ENCODE measurements at regions not wholly inside any gene's neighbourhood (a gene's known extent, or its start where the extent isn't known, plus 50 kb on each side); places are given as distances from the start of the nearest gene placed in this dataset.
"Not testable (repeated sequence)": the region's sequence is repeated elsewhere in the genome, so short reads cannot be mapped to it uniquely, and the experiment has no call there.

- H3K36me3 ChIP-seq (ENCODE audit: insufficient read depth, low read length): no peaks in the 10 kb centered on the region
- no peak for TF ChIP-seq MXI1 (conservative IDR thresholded peaks at IDR 0.05; ENCODE audit: poor library complexity, severe bottlenecking)
- TF ChIP-seq EP300 (conservative IDR thresholded peaks at IDR 0.05; ENCODE audit: poor library complexity, severe bottlenecking): no peak
- TF ChIP-seq TAF1 (IDR thresholded peaks at IDR 0.05; ENCODE audit: low read depth): no peak
- no peak for TF ChIP-seq REST (IDR thresholded peaks at IDR 0.05; ENCODE audit: borderline replicate concordance)
- no peak for TF ChIP-seq CTCF (IDR thresholded peaks at IDR 0.05; ENCODE audit: poor library complexity, severe bottlenecking)
- TF ChIP-seq POLR2AphosphoS5 (IDR thresholded peaks at IDR 0.05): no peak
- TF ChIP-seq EZH2 (IDR thresholded peaks at IDR 0.05; ENCODE audit: borderline replicate concordance, insufficient read depth, low read length, poor library complexity, severe bottlenecking): no peak
- no peak for TF ChIP-seq RAD21 (conservative IDR thresholded peaks at IDR 0.05)
- no peak for TF ChIP-seq SMC3 (conservative IDR thresholded peaks at IDR 0.05; ENCODE audit: poor library complexity)
- H3K4me3 ChIP-seq (ENCODE audit: low read length): no peak overlapping the region
- no peaks in the 10 kb centered on the region for H3K27me3 ChIP-seq (ENCODE audit: insufficient read depth, low read depth, low read length)
- no peak overlapping the region for H3K4me2 ChIP-seq (ENCODE audit: low read length)
- H3K9ac ChIP-seq (ENCODE audit: low read length): no peak overlapping the region
- H3K9me2 ChIP-seq (ENCODE audit: insufficient read depth, low read length): no peaks in the 10 kb centered on the region
- H3F3A ChIP-seq (ENCODE audit: insufficient read depth, low read length, poor library complexity, severe bottlenecking): no peaks in the 10 kb centered on the region
- H4K20me1 ChIP-seq (ENCODE audit: insufficient read depth): no peaks in the 10 kb centered on the region
- H2AFZ ChIP-seq (ENCODE audit: low read depth, low read length): no peak overlapping the region
- H3K27ac ChIP-seq (ENCODE audit: low read length): no peak overlapping the region
- H3K79me2 ChIP-seq (replicated peaks; ENCODE audit: insufficient read depth, low read length): no peaks in the 10 kb centered on the region
- H3K9me3 ChIP-seq (ENCODE audit: low read length): no peaks in the 10 kb centered on the region
Measured at GRCh38 chr4:71216316-71216959, 122.4 kb upstream of the SLC4A4 start.

- H3K4me2 ChIP-seq (ENCODE audit: low read length): no peak overlapping the region
- no peaks in the 10 kb centered on the region for H4K20me1 ChIP-seq (ENCODE audit: insufficient read depth)
- H3K9me3 ChIP-seq (ENCODE audit: low read length): no peaks in the 10 kb centered on the region
- H3K9me2 ChIP-seq (ENCODE audit: insufficient read depth, low read length): no peaks in the 10 kb centered on the region
- no peak for TF ChIP-seq SMC3 (conservative IDR thresholded peaks at IDR 0.05; ENCODE audit: poor library complexity)
- TF ChIP-seq EP300 (conservative IDR thresholded peaks at IDR 0.05; ENCODE audit: poor library complexity, severe bottlenecking): no peak
- TF ChIP-seq EZH2 (IDR thresholded peaks at IDR 0.05; ENCODE audit: borderline replicate concordance, insufficient read depth, low read length, poor library complexity, severe bottlenecking): no peak
- H3K27ac ChIP-seq (ENCODE audit: low read length): no peak overlapping the region
- H3K79me2 ChIP-seq (replicated peaks; ENCODE audit: insufficient read depth, low read length): no peaks in the 10 kb centered on the region
- H3F3A ChIP-seq (ENCODE audit: insufficient read depth, low read length, poor library complexity, severe bottlenecking): no peaks in the 10 kb centered on the region
- H2AFZ ChIP-seq (ENCODE audit: low read depth, low read length): no peak overlapping the region
- H3K9ac ChIP-seq (ENCODE audit: low read length): no peak overlapping the region
- H3K4me3 ChIP-seq (ENCODE audit: low read length): no peak overlapping the region
- H3K36me3 ChIP-seq (ENCODE audit: insufficient read depth, low read length): no peaks in the 10 kb centered on the region
- no peaks in the 10 kb centered on the region for H3K27me3 ChIP-seq (ENCODE audit: insufficient read depth, low read depth, low read length)
Measured at GRCh38 chr4:71217688-71218087, 121.1 kb upstream of the SLC4A4 start.

- not testable (repeated sequence) for H3K79me2 ChIP-seq (replicated peaks; ENCODE audit: insufficient read depth, low read length); H3K9me2 ChIP-seq (ENCODE audit: insufficient read depth, low read length); H3K4me2 ChIP-seq (ENCODE audit: low read length); H2AFZ ChIP-seq (ENCODE audit: low read depth, low read length); H3K27ac ChIP-seq (ENCODE audit: low read length); H3K36me3 ChIP-seq (ENCODE audit: insufficient read depth, low read length); H4K20me1 ChIP-seq (ENCODE audit: insufficient read depth); H3K4me3 ChIP-seq (ENCODE audit: low read length); H3K9me3 ChIP-seq (ENCODE audit: low read length); H3F3A ChIP-seq (ENCODE audit: insufficient read depth, low read length, poor library complexity, severe bottlenecking); H3K9ac ChIP-seq (ENCODE audit: low read length); H3K27me3 ChIP-seq (ENCODE audit: insufficient read depth, low read depth, low read length)
Measured at GRCh38 chr4:71220848-71221247, 118.0 kb upstream of the SLC4A4 start.

Data from neural cell (in vitro differentiated cells).